GM18508 (cell line): ENCODE measurements at regions not wholly inside any gene's neighbourhood (a gene's known extent, or its start where the extent isn't known, plus 50 kb on each side); places are given as distances from the start of the nearest gene placed in this dataset.
"Not testable (repeated sequence)": the region's sequence is repeated elsewhere in the genome, so short reads cannot be mapped to it uniquely, and the experiment has no call there.

ENCODE experiments used
- ATAC-seq: cut with Tn5 transposase; IDR thresholded peaks from one replicate; pipeline ENCODE4 v1.9.1; 2021; ENCODE audit warnings: moderate number of reproducible peaks; ENCODE audit not compliant: insufficient read depth, unreplicated experiment

DNA sequence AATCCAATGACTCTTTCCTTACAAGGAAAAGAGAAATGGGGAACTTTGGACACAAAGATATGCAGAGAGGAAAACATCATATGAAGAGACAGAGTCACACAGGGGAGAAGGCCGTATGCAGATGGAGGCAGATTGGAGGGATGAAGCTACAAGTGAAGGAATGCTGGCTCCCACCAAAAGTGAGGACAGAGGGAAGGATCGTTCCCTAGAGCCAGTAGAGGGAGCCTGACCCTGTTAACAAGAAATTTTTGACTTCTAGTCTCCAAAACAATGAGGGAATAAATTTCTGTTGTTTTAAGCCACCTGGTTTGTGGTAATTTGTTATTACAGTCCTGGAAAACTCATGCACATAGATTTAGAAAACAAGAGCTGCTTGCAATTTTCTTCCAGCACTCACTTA, 169.3 kb downstream of the PMAIP1 start:
- no peak for ATAC-seq

DNA sequence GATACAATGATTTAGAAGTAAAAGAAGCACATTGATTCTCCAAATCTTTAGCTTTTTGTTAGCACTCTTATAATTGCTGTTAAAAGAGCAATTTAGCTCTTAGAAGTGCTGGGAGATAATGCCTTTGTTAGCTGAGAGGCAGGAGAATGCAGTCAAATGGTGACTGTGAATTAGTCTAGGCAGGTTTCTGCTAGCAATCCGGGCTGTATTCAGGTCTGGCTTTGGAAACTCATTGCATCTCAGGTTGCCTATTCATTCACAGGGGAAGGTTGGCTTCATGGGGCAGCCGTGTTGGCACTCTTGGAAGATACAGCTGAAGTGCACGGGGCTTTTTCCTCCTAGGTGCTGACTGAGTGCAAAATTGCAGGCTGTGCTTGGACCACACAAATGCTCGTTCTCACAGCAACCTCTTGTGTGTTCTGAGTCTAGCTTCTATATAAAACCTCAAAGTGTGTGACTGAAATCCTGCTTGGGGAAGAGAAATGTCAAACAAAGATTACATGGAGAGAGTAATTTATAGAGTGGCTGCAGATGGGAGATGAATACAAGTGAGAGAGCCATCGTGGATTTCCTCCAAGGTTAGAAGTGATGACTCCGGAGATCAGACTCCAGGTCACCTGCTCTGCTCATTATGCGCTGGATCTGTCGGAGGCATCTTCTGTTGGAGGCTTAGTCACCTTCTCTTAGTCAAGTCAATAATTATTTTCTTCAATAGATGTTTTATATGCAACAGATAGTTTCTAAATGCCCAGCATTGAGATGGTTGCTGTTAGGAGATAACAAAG, 167.8 kb downstream of the PMAIP1 start:
- no peak for ATAC-seq

DNA sequence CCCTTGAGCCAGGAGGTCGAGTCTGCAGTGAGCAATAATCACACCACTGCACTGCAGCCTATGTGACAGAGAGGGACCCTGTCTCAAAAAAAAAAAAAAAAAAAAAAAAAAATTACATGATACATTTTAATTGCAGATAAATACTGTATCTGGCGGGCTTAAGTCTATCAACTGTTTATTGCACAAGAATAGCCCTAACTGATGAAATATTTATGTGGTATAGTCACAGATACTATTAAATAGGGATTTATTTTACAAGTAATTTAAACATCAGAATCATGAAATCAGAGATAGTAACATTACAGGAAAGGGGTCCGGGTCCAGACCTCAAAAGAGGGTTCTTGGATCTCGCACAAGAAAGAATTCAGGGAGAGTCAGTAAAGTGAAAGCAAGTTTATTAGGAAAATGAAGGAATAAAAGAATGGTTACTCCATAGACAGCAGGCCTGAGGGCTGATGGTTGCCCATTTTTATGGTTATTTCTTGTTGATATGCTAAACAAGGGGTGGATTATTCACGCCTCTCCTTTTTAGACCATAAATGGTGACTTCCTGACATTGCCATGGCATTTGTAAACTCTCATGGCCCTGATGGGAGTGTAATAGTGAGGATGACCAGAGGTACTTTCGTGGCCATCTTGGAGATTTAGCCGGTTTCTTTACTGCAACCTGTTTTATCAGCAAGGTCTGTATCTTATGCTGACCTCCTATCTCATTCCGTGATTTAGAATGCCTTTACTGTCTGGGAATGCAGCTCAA, 166.6 kb downstream of the PMAIP1 start:
- ATAC-seq = no peak

DNA sequence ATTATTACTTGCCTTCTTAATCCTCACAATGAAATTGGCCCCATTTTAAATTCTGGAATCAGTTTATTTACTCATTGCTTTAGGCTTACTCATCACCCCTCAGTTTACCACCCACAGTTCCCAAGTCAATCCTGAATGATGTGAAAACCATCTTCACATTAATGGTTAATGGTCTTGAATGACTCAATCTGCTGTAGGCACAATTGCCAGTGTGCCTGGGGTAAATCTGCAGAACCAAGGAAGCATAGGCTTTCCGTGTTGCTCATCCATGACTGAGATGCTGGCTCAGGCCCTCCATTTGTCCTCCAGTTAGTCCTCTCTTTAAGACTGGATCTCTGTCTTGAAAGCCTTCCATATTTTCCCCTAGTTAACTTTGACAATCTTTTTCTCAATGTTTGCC, 164.5 kb downstream of the PMAIP1 start:
- no peak for ATAC-seq

DNA sequence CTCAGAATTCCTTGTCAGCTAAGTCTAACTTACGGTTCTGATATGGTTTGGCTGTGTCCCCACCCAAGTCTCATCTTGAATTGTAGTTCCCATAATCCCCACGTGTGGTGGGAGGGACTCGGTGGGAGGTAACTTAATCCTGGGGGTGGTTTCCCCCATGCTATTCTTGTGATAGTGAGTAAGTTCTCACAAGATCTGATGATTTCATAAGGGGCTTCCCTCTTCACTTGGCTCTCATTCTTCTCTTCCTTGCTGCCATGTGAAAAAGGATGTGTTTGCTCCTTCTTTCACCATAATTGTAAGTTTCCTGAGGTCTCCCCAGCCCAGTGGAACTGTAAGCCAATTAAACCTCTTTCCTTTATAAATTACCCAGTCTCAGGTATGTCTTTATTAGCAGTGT, 163.0 kb downstream of the PMAIP1 start:
- ATAC-seq = not testable (repeated sequence)

DNA sequence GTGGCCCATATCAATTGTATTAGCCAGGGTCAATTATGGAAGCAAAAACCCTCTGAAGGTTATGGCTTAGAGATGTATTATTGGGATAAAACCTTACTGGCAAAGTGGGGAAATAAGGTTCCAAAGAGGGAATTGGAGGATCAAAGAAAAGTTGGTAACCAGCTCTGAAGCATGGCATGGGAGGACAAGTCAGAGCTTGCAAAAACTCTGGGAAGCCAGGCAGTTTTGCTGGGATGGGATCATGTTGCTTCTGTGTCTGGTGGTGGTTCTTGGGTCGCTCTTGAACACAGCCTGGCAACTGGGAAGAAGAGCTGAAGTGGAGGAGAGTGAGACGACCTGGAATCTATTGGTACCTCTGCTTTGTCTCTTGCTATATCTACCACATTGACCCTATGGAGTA, 162.6 kb downstream of the PMAIP1 start:
- no peak for ATAC-seq

DNA sequence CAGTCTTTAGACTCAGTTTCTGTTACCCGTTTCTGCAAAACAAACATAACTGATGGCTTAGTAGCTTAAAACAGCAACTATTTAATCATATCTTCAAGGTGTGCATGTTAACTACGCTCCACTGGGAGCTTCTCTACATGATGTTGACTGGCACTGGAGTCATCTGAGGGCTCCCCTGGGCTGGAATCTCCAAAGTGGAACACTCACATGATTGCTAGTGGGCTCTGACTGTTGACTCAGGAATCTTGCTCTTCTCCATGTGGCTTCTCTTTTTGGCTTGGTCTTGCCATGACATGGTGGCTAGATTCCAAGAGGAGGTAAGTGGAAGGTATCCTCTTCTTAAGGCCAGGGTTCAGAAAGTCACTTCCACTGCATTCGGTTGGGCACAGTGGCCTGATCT, 160.8 kb downstream of the PMAIP1 start:
- no peak for ATAC-seq

DNA sequence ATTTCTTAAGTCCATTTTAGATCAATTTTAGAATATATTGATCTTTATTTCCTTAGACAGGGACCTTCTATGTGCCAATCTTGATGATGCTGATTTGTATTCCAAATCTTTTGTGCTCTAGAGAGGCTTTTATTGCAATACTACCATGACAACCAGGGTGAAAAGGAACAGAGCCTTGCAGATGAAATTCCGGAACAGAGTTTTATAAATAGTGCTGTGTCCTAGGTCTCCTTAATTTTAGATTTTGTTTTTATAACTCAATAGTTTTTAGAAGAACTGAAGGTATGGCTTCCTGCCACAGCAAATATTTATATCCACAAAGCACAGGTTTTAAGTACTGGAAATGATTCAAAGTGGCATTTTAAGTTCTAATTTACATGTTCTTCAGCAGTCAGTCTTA, 160.2 kb downstream of the PMAIP1 start:
- no peak for ATAC-seq

DNA sequence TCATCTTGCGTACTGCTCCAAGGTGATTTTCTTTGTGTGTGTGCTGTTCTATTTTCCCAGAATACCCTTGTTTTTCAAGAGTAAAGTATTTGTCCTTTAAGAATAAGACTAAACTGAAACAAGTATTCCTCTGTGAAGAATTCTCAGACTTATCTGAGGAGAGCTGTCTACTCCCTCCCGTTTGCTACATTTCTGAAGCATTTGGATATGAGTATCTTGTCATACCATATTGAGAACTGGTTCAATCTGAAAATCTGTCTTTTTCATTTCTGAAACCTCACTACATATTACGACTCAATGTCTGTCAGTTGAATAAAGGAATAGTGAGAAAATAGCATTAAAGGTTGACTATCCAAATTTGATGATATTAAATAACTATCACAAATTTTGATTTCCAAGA, 159.4 kb downstream of the PMAIP1 start:
- ATAC-seq = no peak

DNA sequence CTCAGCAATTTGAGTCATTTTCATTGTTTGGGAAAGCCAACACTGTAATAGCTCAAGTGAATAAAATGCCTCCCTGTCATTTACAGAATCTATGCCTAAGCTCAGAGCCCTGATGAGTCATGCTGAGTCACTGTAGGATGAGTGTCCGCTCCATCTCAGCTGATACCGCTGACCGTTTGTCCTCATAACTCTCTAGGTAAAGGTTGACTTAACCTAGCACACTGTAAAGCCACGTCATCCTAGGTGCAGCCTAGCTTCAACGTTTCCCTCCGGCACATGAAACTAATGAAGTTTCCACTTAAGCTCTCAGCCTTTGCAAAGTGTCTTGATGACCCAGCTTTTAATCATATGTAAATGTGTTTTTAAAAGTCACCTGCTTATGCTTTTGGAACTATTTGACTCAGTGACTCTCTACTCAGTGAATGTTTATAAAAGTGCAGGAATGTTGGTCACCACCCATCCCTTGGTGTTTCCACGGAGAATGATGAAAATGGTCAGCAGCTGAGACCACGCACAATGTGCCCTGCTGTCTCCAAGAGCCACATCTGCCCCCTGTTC, 154.0 kb downstream of the PMAIP1 start:
- ATAC-seq = no peak

DNA sequence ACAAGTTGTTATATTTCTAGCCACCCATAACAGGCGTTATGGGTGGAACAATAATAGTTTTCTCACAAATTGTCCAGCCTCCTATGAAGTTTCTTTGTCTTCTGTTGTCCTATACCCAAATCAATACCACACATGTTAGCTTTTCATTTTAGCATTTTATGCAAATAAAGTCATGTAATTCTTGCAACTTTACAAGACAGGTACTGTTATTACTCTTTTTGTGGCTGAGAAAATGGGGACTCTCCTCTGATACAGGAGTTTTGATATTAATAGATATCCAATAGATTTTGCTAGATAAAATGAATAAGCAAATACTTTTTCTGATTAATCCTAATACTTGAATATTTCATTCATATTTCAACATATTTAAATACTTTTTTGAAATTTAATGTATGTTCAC, 151.0 kb downstream of the PMAIP1 start:
- ATAC-seq = no peak

DNA sequence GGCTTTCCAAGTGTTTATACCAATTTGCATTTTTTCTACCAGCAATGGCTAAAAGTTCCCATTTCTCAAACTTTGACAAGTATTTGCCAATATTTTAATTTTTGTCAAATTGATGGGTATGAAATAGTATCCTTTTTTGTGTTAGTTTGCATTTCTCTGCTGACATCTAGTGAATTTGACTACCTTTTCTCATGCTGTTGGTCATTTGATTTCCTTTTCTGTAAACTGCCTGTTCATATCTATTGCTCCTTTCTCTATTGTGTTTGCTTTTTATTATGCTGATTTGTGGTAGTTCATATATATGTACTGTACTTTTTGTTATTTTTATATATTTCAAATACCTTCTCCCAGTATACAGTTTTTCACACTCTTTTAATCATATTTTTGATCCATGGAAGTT, 149.4 kb downstream of the PMAIP1 start:
- no peak for ATAC-seq

DNA sequence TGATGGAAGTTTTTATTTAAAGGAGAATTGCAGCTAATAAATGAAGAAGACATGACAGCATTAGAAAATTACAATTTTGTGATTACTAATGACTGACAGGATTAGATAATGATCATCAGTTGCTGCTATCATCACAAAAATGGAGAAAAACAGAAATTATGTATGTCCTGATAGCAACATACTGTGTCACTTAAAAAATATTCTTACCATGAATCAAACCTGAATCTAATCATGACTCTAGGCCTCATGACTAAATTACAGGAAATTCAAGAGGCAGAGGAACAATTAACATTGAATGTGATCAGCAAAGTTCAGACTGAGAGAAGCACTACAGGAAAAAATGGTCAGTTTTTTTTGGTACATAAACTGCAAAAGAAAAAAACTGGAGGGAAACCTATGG, 147.8 kb downstream of the PMAIP1 start:
- ATAC-seq = no peak

DNA sequence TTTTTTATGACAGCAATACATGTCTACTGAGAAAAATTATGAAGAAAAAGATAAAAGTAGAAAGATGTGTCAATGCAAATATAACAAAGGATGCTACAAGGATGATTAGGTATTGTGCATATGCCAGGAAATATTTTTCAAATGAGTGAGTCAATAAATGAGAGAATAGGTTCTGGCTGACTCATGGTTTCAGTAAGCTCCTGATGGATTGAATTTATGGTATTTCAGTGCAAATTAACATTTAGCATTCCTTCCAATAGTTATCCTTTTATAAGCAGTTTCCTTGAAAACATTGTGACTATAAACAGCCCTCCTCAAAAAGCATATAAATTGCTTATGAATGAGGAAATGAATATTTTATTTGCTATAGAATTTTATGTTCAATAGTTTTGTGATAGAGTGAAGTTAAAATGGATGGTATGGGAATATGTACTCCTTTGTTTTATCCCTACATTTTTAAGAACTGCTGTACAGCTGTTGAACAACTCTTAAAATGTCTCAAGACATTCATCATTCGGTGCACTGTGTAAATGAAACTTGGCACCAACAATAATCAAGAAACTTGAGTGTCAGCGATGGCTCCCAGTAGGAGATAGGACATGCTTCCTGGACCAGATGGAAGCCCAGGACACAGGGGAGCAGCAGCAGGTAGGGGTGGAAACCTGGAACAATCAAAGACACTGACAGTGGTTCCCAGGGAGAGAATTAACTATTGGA, 144.7 kb downstream of the PMAIP1 start:
- ATAC-seq = no peak

DNA sequence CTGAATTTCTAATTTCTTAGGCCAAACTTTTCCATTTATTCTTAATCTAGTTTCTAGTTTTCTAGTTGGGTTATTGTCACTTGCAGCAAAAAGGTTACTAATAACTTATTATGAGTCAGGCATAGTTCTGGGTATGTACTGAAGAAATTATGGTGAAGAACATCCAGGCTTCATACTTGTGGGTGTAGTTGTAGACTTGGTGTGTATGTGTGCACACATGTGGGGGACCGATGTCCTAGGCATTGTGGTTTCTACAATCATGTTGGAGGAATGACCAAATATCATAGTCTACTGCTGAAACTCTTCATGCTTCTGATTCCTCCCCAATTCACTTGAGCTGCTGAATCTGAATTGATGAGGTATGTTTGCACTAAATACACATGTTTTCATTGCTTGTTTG, 141.2 kb downstream of the PMAIP1 start:
- no peak for ATAC-seq

DNA sequence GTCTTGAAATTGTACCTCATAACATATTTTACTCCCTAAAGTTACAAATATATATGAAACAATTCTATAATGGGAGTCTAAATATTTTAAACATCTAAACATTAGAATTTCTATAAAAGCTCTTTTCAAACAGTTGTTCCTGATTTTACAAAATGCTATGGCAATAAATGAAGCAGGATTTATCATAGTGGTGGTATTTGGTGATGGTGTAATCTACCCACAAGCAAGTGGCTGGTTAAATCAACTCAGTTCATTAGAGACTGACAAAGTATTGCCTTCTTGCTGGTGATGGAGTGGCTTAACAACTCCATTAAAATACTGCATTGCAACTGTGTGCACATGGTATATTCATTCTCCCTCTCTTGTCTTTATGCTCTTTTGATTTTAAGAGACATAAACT, 138.9 kb downstream of the PMAIP1 start:
- no peak for ATAC-seq

DNA sequence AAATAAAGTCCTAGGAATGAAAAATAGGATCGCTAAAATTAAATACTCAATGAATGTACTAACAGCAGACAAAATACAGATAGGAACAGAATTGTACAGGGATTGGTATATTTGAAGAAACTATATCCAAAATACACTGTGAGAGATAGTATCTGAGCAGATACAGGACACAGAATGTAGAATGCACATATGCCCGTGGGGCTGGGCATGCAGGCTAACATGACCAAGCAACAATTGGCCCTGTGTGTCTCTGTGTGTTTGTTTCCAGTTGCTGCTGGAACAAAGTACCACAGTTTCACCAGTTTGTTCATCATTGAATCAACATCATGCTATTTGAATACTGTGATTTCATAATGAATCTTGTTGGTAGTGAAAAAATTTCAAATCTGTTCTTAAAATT, 127.6 kb downstream of the PMAIP1 start:
- no peak for ATAC-seq

DNA sequence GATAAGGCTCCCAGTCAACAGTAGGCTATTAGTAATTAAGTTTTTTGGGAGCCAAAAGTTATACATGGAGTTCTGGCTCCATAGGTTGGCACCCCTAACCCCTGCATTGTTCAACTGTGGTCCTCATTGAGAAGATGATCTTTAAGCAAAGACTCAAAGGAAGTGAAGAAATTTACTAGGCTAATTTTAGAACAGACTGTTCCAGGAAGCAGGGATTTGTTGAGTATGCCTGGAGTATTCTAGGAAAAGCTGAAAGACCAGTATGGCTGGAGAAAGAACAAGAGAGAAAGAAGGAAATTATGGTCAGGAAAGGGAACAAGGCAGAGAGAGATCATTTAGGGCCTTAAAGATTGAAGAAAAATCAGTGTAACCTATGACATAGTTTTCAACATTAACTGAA, 125.1 kb downstream of the PMAIP1 start:
- ATAC-seq = no peak

DNA sequence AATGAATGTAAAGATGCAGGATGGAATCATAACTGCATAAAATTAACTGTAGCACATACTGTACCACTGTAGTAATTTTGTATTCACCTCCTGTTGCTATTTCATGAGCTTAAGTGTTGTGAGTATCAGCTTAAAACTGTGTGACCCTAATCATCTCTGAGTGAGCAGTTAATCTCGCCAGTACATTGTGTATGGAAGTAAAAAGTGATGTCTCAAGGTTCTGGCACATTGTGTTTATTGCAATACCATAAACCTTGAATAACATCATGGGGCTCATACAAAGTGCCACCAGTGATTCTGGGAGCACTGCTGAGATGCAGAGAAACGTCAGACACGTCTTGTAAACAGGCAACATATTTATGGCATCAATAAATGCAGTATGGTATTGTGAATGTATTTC, 124.5 kb downstream of the PMAIP1 start:
- ATAC-seq = no peak

DNA sequence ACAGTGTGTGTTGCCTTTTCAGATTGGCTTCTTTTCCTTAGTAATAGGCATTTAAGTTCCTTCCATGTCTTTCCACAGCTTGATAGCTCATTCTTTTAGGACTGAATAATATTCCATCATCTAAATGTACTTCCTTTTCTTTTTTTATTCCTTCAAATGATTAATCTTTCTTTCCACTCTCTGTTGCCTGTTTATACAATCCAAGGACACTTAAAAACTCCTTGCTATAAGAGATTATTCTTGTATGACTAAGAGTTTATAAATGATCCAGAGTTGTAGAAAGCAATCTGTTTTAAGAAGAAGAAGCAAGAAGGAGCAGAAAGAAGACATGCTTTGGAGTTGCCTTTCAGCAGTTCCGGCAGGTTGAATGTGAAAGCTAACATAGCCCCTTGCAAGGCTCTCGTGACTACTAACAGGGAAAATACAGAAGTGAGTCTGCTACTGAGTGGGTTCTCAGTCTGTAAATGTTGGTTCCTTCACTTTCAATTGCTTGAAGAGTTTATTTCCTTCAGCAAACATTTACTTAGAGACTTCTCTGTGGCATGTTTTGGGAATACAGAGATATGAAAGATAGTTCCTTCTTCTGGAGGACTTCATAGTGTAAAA, 123.0 kb downstream of the PMAIP1 start:
- no peak for ATAC-seq

DNA sequence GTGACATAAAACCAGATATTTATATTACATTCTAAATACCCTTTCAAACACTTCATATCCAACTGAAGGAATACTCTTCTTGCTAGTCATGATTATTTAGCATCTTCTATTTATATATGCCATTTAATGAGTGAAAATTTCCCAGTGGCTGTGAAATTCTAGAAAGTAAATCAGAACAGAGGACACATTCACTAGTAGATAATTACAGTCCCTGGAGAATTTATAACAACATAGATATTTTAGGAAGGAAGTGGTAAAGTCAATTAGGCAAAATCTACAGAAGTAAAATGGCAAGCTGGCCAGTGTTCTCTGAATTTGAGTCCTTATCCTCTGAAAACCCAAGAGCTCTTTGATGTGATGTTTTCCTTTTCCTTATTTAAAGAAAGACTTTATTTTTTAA, 121.8 kb downstream of the PMAIP1 start:
- ATAC-seq = no peak
